ENCODE measurements at regions not wholly inside any gene's neighbourhood (a gene's known extent, or its start where the extent isn't known, plus 50 kb on each side); places are given as distances from the start of the nearest gene placed in this dataset.

DNA sequence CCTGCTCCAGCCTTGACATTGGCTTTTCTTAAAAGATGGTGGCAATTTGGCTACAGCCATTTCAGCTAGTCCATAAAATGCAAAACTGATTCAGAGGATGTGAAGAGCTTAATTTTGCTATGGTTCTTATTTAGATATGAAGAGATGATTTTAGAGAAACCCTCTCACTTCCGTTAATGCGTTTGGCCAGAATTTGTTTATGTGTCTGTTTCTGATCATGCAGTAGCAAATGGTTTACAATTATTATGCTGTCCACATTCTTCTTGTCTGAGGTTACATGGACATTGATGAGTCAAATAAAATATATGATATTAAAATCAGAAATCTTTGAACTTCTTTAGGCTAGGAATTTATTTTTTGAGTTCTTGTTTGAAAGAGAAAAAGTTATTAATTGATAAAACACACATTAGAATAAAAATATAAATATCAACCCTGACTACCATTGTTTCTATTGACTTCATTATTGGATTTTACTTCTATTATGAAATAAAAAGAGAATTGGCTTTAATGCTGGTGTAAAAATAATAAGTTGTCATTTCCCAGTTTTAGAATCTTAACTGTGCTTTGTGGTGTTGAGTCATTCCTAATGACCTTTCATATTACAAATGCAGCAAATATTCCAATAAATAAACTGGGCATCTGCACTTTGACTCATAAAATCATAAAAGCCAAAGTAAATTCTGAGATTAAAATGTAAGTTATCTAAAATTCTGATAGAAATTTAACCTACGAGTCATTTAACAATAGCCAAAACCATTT lies 1286.0 kb upstream of the GJE1 start:
- H3K9ac ChIP-seq (ENCODE audit: low read length), result no peak overlapping the region
- H3K36me3 ChIP-seq (ENCODE audit: control insufficient read depth, insufficient read depth, low read length), result no peaks in the 10 kb centered on the region
- no peak overlapping the region for H3K27ac ChIP-seq (ENCODE audit: low read depth, low read length)
- no peaks in the 10 kb centered on the region for H3K4me1 ChIP-seq (ENCODE audit: control insufficient read depth, insufficient read depth, low read length)
- no peaks in the 10 kb centered on the region for H3K9me3 ChIP-seq (ENCODE audit: control insufficient read depth, insufficient read depth, low read depth, low read length)
- H3K4me3 ChIP-seq (ENCODE audit: low read depth, low read length), result no peak overlapping the region
- H3K27me3 ChIP-seq (ENCODE audit: control insufficient read depth, insufficient read depth, low read length), result no peaks in the 10 kb centered on the region

GRCh38 chr6:140845701-140846100 lies 1287.0 kb upstream of the GJE1 start:
- no peak overlapping the region for H3K27ac ChIP-seq (ENCODE audit: low read depth, low read length)
- H3K9ac ChIP-seq (ENCODE audit: low read length), result no peak overlapping the region
- no peaks in the 10 kb centered on the region for H3K27me3 ChIP-seq (ENCODE audit: control insufficient read depth, insufficient read depth, low read length)
- no peaks in the 10 kb centered on the region for H3K9me3 ChIP-seq (ENCODE audit: control insufficient read depth, insufficient read depth, low read depth, low read length)
- no peaks in the 10 kb centered on the region for H3K4me1 ChIP-seq (ENCODE audit: control insufficient read depth, insufficient read depth, low read length)
- H3K4me3 ChIP-seq (ENCODE audit: low read depth, low read length), result no peak overlapping the region
- H3K36me3 ChIP-seq (ENCODE audit: control insufficient read depth, insufficient read depth, low read length), result no peaks in the 10 kb centered on the region

DNA sequence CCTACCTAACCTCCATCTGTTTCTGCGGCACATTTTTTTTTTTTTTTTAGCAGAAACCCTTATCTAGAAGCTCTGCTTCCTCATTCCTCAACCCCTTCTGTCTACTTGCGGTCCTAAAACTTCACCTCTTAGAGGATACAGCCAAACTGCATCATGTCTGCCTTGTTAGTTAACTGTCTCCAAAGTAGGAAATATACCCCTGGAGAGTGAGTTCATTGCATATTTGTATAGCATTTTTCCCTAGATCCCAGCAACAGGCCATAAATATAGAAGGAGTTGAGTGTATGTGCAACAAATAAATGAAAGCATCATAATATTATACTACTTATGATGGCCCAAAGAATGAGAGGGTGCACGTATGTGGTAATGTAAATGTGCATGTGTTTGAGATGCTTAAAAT lies 1288.6 kb upstream of the GJE1 start:
- no peak overlapping the region for H3K27ac ChIP-seq (ENCODE audit: low read depth, low read length)
- no peaks in the 10 kb centered on the region for H3K36me3 ChIP-seq (ENCODE audit: control insufficient read depth, insufficient read depth, low read length)
- no peaks in the 10 kb centered on the region for H3K9me3 ChIP-seq (ENCODE audit: control insufficient read depth, insufficient read depth, low read depth, low read length)
- no peaks in the 10 kb centered on the region for H3K27me3 ChIP-seq (ENCODE audit: control insufficient read depth, insufficient read depth, low read length)
- H3K4me1 ChIP-seq (ENCODE audit: control insufficient read depth, insufficient read depth, low read length), result no peaks in the 10 kb centered on the region
- H3K4me3 ChIP-seq (ENCODE audit: low read depth, low read length), result no peak overlapping the region
- H3K9ac ChIP-seq (ENCODE audit: low read length), result no peak overlapping the region

DNA sequence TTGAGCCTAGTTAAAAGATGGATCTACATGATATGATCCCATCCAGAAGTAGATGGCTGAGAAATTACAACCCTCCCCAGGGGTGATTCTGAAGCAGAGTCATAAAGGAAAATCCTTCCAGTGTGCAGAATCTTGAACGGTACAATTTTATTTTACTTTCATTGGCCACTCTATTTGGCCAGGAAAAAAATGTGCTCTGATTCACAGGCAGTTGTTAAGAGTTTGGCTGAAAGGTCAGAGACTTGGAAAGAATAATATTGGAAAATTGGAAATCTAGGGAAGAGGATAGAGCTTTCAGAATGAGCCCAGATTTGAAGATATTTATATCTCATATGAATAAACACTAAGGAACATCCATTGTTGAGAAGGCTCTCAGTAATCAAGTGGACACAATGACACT lies 1299.3 kb upstream of the GJE1 start:
- Histone ChIP-seq H3K9ac (ENCODE audit: low read length) (no peak overlapping the region), H3K9me3 (ENCODE audit: control insufficient read depth, insufficient read depth, low read depth, low read length) (no peaks in the 10 kb centered on the region), H3K27ac (ENCODE audit: low read depth, low read length) (no peak overlapping the region), H3K4me1 (ENCODE audit: control insufficient read depth, insufficient read depth, low read length) (no peaks in the 10 kb centered on the region), H3K27me3 (ENCODE audit: control insufficient read depth, insufficient read depth, low read length) (no peaks in the 10 kb centered on the region), H3K36me3 (ENCODE audit: control insufficient read depth, insufficient read depth, low read length) (no peaks in the 10 kb centered on the region), H3K4me3 (ENCODE audit: low read depth, low read length) (no peak overlapping the region)

- Histone ChIP-seq H3K4me1 (ENCODE audit: control insufficient read depth, insufficient read depth, low read length) (no peaks in the 10 kb centered on the region), H3K9ac (ENCODE audit: low read length) (no peak overlapping the region), H3K4me3 (ENCODE audit: low read depth, low read length) (no peak overlapping the region), H3K27me3 (ENCODE audit: control insufficient read depth, insufficient read depth, low read length) (no peaks in the 10 kb centered on the region), H3K27ac (ENCODE audit: low read depth, low read length) (no peak overlapping the region), H3K36me3 (ENCODE audit: control insufficient read depth, insufficient read depth, low read length) (no peaks in the 10 kb centered on the region), H3K9me3 (ENCODE audit: control insufficient read depth, insufficient read depth, low read depth, low read length) (no peaks in the 10 kb centered on the region)
These were observed 1302.1 kb upstream of the GJE1 start for GRCh38 chr6:140830666-140831065.

DNA sequence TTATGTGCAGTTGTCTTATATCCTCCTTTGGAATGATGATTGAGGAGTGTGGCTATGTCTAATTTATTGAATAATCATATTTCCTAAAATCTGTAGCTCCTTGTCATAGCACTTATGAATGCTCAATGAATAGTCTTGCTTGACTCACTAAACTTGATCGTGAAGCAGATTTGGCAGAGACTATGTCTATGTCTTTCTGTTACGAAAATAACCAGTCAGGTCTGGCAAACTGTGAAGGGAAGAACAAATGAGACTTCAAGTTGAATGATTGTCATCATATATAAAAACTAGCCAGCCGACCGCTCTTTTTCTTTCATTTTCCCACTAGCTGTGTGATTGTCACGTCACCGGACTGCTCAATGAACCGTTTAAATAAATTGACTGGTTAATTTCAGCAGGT lies 1303.9 kb upstream of the GJE1 start:
- no peak overlapping the region for H3K4me3 ChIP-seq (ENCODE audit: low read depth, low read length)
- H3K27ac ChIP-seq (ENCODE audit: low read depth, low read length), result no peak overlapping the region
- H3K9ac ChIP-seq (ENCODE audit: low read length), result no peak overlapping the region

DNA sequence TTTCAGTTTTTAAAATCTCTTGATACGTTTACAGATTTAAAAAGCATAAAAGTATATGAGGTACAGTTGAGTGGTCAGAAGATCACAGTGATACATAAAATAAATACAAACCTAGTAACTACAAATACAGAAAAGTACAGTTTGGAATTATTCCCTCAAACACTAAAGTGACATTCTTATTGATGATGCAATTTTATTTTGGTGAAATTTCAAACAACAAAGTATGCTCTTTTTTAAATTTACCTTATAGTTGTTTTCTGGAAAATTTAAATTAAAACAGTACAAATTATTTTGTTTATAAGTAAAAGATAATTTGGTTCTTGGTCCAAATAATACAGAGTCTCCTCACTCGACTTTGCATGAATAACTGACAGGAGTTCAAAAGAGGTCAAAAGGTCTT lies 1305.1 kb upstream of the GJE1 start:
- Histone ChIP-seq H3K9me3 (ENCODE audit: control insufficient read depth, insufficient read depth, low read depth, low read length) (no peaks in the 10 kb centered on the region), H3K4me1 (ENCODE audit: control insufficient read depth, insufficient read depth, low read length) (no peaks in the 10 kb centered on the region), H3K27ac (ENCODE audit: low read depth, low read length) (no peak overlapping the region), H3K36me3 (ENCODE audit: control insufficient read depth, insufficient read depth, low read length) (no peaks in the 10 kb centered on the region), H3K9ac (ENCODE audit: low read length) (no peak overlapping the region), H3K27me3 (ENCODE audit: control insufficient read depth, insufficient read depth, low read length) (no peaks in the 10 kb centered on the region), H3K4me3 (ENCODE audit: low read depth, low read length) (no peak overlapping the region)

More for the DNA sequence above, 1303.9 kb upstream of the GJE1 start:
- Histone ChIP-seq H3K36me3 (ENCODE audit: control insufficient read depth, insufficient read depth, low read length) (no peaks in the 10 kb centered on the region), H3K27me3 (ENCODE audit: control insufficient read depth, insufficient read depth, low read length) (no peaks in the 10 kb centered on the region), H3K4me1 (ENCODE audit: control insufficient read depth, insufficient read depth, low read length) (no peaks in the 10 kb centered on the region), H3K9me3 (ENCODE audit: control insufficient read depth, insufficient read depth, low read depth, low read length) (no peaks in the 10 kb centered on the region)

DNA sequence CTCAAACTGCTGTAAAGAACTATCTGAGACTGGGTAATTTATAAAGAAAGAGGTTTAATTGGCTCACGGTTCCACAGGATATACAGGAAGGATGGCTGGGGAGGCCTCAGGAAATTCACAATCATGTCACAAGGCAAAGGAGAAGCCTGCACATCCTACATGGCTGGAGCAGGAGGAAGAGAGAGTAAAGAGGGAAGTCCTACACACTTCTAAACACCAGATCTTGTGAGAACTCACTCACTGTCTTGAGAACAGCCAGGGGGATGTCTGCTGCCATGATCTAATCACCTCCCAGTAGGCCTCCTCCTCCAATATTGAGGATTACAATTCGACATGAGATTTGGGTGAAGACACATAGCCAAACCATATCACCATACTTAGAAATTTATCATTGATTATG lies 1307.0 kb upstream of the GJE1 start:
- H3K27me3 ChIP-seq (ENCODE audit: control insufficient read depth, insufficient read depth, low read length), result no peaks in the 10 kb centered on the region
- no peak overlapping the region for H3K4me3 ChIP-seq (ENCODE audit: low read depth, low read length)
- H3K36me3 ChIP-seq (ENCODE audit: control insufficient read depth, insufficient read depth, low read length), result no peaks in the 10 kb centered on the region
- H3K9me3 ChIP-seq (ENCODE audit: control insufficient read depth, insufficient read depth, low read depth, low read length), result no peaks in the 10 kb centered on the region
- H3K4me1 ChIP-seq (ENCODE audit: control insufficient read depth, insufficient read depth, low read length), result no peaks in the 10 kb centered on the region
- H3K27ac ChIP-seq (ENCODE audit: low read depth, low read length), result no peak overlapping the region
- H3K9ac ChIP-seq (ENCODE audit: low read length), result no peak overlapping the region

- Histone ChIP-seq H3K9me3 (ENCODE audit: control insufficient read depth, insufficient read depth, low read depth, low read length) (no peaks in the 10 kb centered on the region), H3K27me3 (ENCODE audit: control insufficient read depth, insufficient read depth, low read length) (no peaks in the 10 kb centered on the region), H3K36me3 (ENCODE audit: control insufficient read depth, insufficient read depth, low read length) (no peaks in the 10 kb centered on the region), H3K27ac (ENCODE audit: low read depth, low read length) (no peak overlapping the region), H3K4me1 (ENCODE audit: control insufficient read depth, insufficient read depth, low read length) (no peaks in the 10 kb centered on the region), H3K9ac (ENCODE audit: low read length) (no peak overlapping the region), H3K4me3 (ENCODE audit: low read depth, low read length) (no peak overlapping the region)
These were observed 1308.1 kb upstream of the GJE1 start for GRCh38 chr6:140824595-140824994.

- Histone ChIP-seq H3K27me3 (ENCODE audit: control insufficient read depth, insufficient read depth, low read length) (no peaks in the 10 kb centered on the region), H3K27ac (ENCODE audit: low read depth, low read length) (no peak overlapping the region), H3K9me3 (ENCODE audit: control insufficient read depth, insufficient read depth, low read depth, low read length) (no peaks in the 10 kb centered on the region), H3K9ac (ENCODE audit: low read length) (no peak overlapping the region), H3K4me3 (ENCODE audit: low read depth, low read length) (no peak overlapping the region), H3K4me1 (ENCODE audit: control insufficient read depth, insufficient read depth, low read length) (no peaks in the 10 kb centered on the region; the same call in 1 of the 2 replicates), H3K36me3 (ENCODE audit: control insufficient read depth, insufficient read depth, low read length) (no peaks in the 10 kb centered on the region)
These were observed 1311.5 kb upstream of the GJE1 start for GRCh38 chr6:140821196-140821595.

- Histone ChIP-seq H3K4me3 (ENCODE audit: low read depth, low read length) (no peak overlapping the region), H3K27me3 (ENCODE audit: control insufficient read depth, insufficient read depth, low read length) (no peaks in the 10 kb centered on the region), H3K9ac (ENCODE audit: low read length) (no peak overlapping the region), H3K4me1 (ENCODE audit: control insufficient read depth, insufficient read depth, low read length) (no peaks in the 10 kb centered on the region; the same call in 1 of the 2 replicates), H3K27ac (ENCODE audit: low read depth, low read length) (no peak overlapping the region), H3K36me3 (ENCODE audit: control insufficient read depth, insufficient read depth, low read length) (no peaks in the 10 kb centered on the region), H3K9me3 (ENCODE audit: control insufficient read depth, insufficient read depth, low read depth, low read length) (no peaks in the 10 kb centered on the region)
These were observed 1315.5 kb upstream of the GJE1 start for GRCh38 chr6:140817176-140817575.
